Lower leg skin (tissue), 3 donors: ENCODE measurements at regions not wholly inside any gene's neighbourhood (a gene's known extent, or its start where the extent isn't known, plus 50 kb on each side); places are given as distances from the start of the nearest gene placed in this dataset.
"Not testable (repeated sequence)": the region's sequence is repeated elsewhere in the genome, so short reads cannot be mapped to it uniquely, and the experiment has no call there.

Experiments
- CTCF ChIP-seq, 3 donors: fragments of 450-650 bp; IDR thresholded peaks; one replicate each; pipeline ENCODE4 v1.5.1; 2016; ENCODE audit warnings: antibody characterized with exemption in 3 of 3, mild to moderate bottlenecking in 3 of 3, moderate library complexity in 2 of 3
- POLR2A ChIP-seq, 2 donors: fragments of 450-650 bp; IDR thresholded peaks; one replicate each; pipeline ENCODE4 v1.6.1; 2016 to 2017; ENCODE audit warnings: antibody characterized with exemption in 2 of 2, mild to moderate bottlenecking in 1 of 2, moderate library complexity in 1 of 2

- TF ChIP-seq CTCF, POLR2A (IDR thresholded peaks at IDR 0.05): not testable (repeated sequence)
Measured at GRCh38 chr21:9302246-9302645, 1219.1 kb upstream of the TPTE start.
